ENCODE measurements at regions not wholly inside any gene's neighbourhood (a gene's known extent, or its start where the extent isn't known, plus 50 kb on each side); places are given as distances from the start of the nearest gene placed in this dataset.

DNA sequence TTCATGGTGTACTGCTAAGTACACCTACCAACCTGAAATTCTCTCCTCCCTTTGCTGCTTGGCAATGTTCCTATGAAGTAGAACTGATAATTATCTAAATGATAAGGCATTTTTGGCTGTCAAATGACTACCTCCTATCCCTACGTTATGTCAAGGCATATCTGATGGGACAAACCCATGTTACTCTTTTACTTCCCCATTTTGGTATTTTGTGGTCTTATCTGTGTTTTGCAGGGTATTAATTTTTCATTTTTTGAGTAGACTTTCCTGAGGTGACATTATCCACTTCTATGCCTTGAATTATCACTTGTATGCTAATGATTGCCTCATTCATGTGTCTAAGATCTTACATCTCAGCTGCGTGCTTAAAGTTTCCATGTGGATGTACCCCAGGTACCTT, 499.6 kb upstream of the B3GALT2 start (continued):
- TF ChIP-seq GABPB2 (CRISPR knock-in tag; conservative IDR thresholded peaks at IDR 0.05) (no peak), ZNF174 (CRISPR knock-in tag; IDR thresholded peaks at IDR 0.05) (no peak), TSC22D4 (tag; IDR thresholded peaks at IDR 0.05) (no peak), CEBPG (CRISPR knock-in tag; IDR thresholded peaks at IDR 0.05) (no peak), CEBPG (tag; conservative IDR thresholded peaks at IDR 0.05 in 1 of 2, IDR thresholded peaks at IDR 0.05 in 1 of 2) (peak in 1 of 2 experiments; percentile 23; a peak in 1 of 4 replicates), CBFA2T3 (IDR thresholded peaks at IDR 0.05) (peak; percentile 16; the same call in 1 of the 2 replicates), CREBBP (IDR thresholded peaks at IDR 0.05; ENCODE audit: low read depth, low read length) (no peak), CTCFL (IDR thresholded peaks at IDR 0.05; ENCODE audit: borderline replicate concordance, insufficient read depth, low read depth, low read length, poor library complexity, severe bottlenecking) (no peak), HDAC6 (IDR thresholded peaks at IDR 0.05; ENCODE audit: low read depth, low read length) (no peak), ZNF146 (CRISPR knock-in tag; IDR thresholded peaks at IDR 0.05; ENCODE audit: unreplicated experiment) (no peak), GATAD2B (IDR thresholded peaks at IDR 0.05; ENCODE audit: borderline replicate concordance) (no peak), FUS (optimal IDR thresholded peaks at IDR 0.05; ENCODE audit: low read depth, low read length) (no peak), CBX5 (IDR thresholded peaks at IDR 0.05; ENCODE audit: borderline replicate concordance, low read depth) (no peak), ELK3 (CRISPR knock-in tag; IDR thresholded peaks at IDR 0.05) (no peak), STAT5A (IDR thresholded peaks at IDR 0.05; ENCODE audit: borderline replicate concordance, low read length) (no peak), RBM15 (IDR thresholded peaks at IDR 0.05; ENCODE audit: insufficient read depth, low read length) (no peak), MTA2 (IDR thresholded peaks at IDR 0.05; ENCODE audit: low read depth) (peak; percentile 27; the same call in 1 of the 2 replicates), CREM (IDR thresholded peaks at IDR 0.05; ENCODE audit: low read depth) (no peak), PHTF2 (CRISPR knock-in tag; IDR thresholded peaks at IDR 0.05) (no peak), ZSCAN32 (CRISPR knock-in tag; IDR thresholded peaks at IDR 0.05) (no peak), ZNF707 (CRISPR knock-in tag; conservative IDR thresholded peaks at IDR 0.05) (no peak), NR4A1 (CRISPR knock-in tag; IDR thresholded peaks at IDR 0.05) (no peak), NR4A1 (tag; IDR thresholded peaks at IDR 0.05) (no peak), TRIM25 (IDR thresholded peaks at IDR 0.05; ENCODE audit: borderline replicate concordance) (no peak), MEIS2 (IDR thresholded peaks at IDR 0.05; ENCODE audit: partially characterized antibody) (peak; percentile 75), ZNF764 (CRISPR knock-in tag; IDR thresholded peaks at IDR 0.05; ENCODE audit: low read depth) (no peak), STAG1 (CRISPR knock-in tag; IDR thresholded peaks at IDR 0.05; ENCODE audit: borderline replicate concordance) (no peak), ZBTB7A (IDR thresholded peaks at IDR 0.05; ENCODE audit: borderline replicate concordance, control insufficient read depth, low read depth, low read length) (no peak), ZNF75A (CRISPR knock-in tag; IDR thresholded peaks at IDR 0.05) (no peak)

All from K562 (cell line).